MM.1S (cell line): ENCODE measurements at regions not wholly inside any gene's neighbourhood (a gene's known extent, or its start where the extent isn't known, plus 50 kb on each side); places are given as distances from the start of the nearest gene placed in this dataset.

Experiments used
- DNase-seq: peaks from one replicate; pipeline ENCODE4 v3.0.0-alpha.2; 2015
- H2AFZ ChIP-seq: fragments of 300-600 bp; sonication (generic); 2 replicates; pipeline ENCODE4 v1.6.0; 2016; ENCODE audit warnings: antibody characterized with exemption, low read length
- H3F3A ChIP-seq: fragments of 300-600 bp; sonication (generic); 2 replicates; pipeline ENCODE4 v1.6.1; 2016; ENCODE audit warnings: mild to moderate bottlenecking, antibody characterized with exemption, low read length, moderate library complexity, mixed read lengths; ENCODE audit not compliant: insufficient read depth
- H3K27ac ChIP-seq: fragments of 300-600 bp; sonication (generic); 2 replicates; pipeline ENCODE4 v1.5.1; 2016; ENCODE audit warnings: mild to moderate bottlenecking, low read length
- H3K27me3 ChIP-seq: fragments of 300-600 bp; sonication (generic); replicated peaks from 2 replicates; pipeline ENCODE4 v1.6.0; 2016; ENCODE audit warnings: low read length; ENCODE audit not compliant: insufficient read depth
- H3K36me3 ChIP-seq: fragments of 300-600 bp; sonication (generic); replicated peaks from 2 replicates; pipeline ENCODE4 v1.6.1; 2016; ENCODE audit warnings: mild to moderate bottlenecking, low read length, mixed read lengths; ENCODE audit not compliant: insufficient read depth
- H3K4me1 ChIP-seq: fragments of 300-600 bp; sonication (generic); 2 replicates; pipeline ENCODE4 v1.6.1; 2016; ENCODE audit warnings: low read length, mixed read lengths
- H3K4me2 ChIP-seq: fragments of 300-600 bp; sonication (generic); 2 replicates; pipeline ENCODE4 v1.6.0; 2016; ENCODE audit warnings: low read depth, low read length
- H3K4me3 ChIP-seq: fragments of 300-600 bp; sonication (generic); 2 replicates; pipeline ENCODE4 v1.5.1; 2016; ENCODE audit warnings: low read length, mixed read lengths
- H3K79me2 ChIP-seq: fragments of 300-600 bp; sonication (generic); 2 replicates; pipeline ENCODE4 v1.6.1; 2016; ENCODE audit warnings: mixed run types, low read length, mixed read lengths
- H3K9ac ChIP-seq: fragments of 300-600 bp; sonication (generic); 2 replicates; pipeline ENCODE4 v1.6.1; 2016; ENCODE audit warnings: low read length, mixed read lengths
- H3K9me2 ChIP-seq: fragments of 300-600 bp; sonication (generic); replicated peaks from 2 replicates; pipeline ENCODE4 v1.6.1; 2016; ENCODE audit warnings: mild to moderate bottlenecking, low read length, mixed read lengths; ENCODE audit not compliant: insufficient read depth
- H3K9me3 ChIP-seq: fragments of 300-600 bp; sonication (generic); replicated peaks from 2 replicates; pipeline ENCODE4 v1.6.1; 2016; ENCODE audit warnings: mild to moderate bottlenecking, low read length, mixed read lengths; ENCODE audit not compliant: insufficient read depth
- H4K20me1 ChIP-seq: fragments of 300-600 bp; sonication (generic); 2 replicates; pipeline ENCODE4 v1.6.1; 2016; ENCODE audit warnings: mild to moderate bottlenecking, low read length, moderate library complexity, mixed read lengths; ENCODE audit not compliant: insufficient read depth
- CTCF ChIP-seq: fragments of 300-600 bp; sonication (generic); IDR thresholded peaks from 2 replicates; pipeline ENCODE4 v1.5.1; 2016; ENCODE audit warnings: antibody characterized with exemption, low read length, mixed read lengths
- EZH2 ChIP-seq: fragments of 300-600 bp; sonication (generic); optimal IDR thresholded peaks from 2 replicates; pipeline ENCODE3; 2017; ENCODE audit warnings: low read depth, mild to moderate bottlenecking, antibody characterized with exemption, low read length, mixed read lengths
- EZH2phosphoT487 ChIP-seq: fragments of 300-600 bp; sonication (generic); IDR thresholded peaks from 2 replicates; pipeline ENCODE4 v1.6.1; 2018; ENCODE audit warnings: antibody characterized with exemption, low read length

GRCh38 chr2:16363581-16363980 is 302.1 kb downstream of the CYRIA start:
- DNase-seq, result no peak
- Histone ChIP-seq H3K9me2 (no peaks in the 10 kb centered on the region), H3F3A (no peaks in the 10 kb centered on the region), H3K9ac (no peak overlapping the region), H3K36me3 (no peaks in the 10 kb centered on the region), H3K27ac (no peak overlapping the region), H3K79me2 (no peaks in the 10 kb centered on the region), H4K20me1 (no peaks in the 10 kb centered on the region), H3K4me2 (no peak overlapping the region), H3K27me3 (no peaks in the 10 kb centered on the region), H2AFZ (no peak overlapping the region), H3K4me1 (no peaks in the 10 kb centered on the region), H3K4me3 (no peak overlapping the region), H3K9me3 (no peaks in the 10 kb centered on the region)
- no peak for TF ChIP-seq EZH2phosphoT487
- no peak for TF ChIP-seq EZH2
- no peak for TF ChIP-seq CTCF

DNA sequence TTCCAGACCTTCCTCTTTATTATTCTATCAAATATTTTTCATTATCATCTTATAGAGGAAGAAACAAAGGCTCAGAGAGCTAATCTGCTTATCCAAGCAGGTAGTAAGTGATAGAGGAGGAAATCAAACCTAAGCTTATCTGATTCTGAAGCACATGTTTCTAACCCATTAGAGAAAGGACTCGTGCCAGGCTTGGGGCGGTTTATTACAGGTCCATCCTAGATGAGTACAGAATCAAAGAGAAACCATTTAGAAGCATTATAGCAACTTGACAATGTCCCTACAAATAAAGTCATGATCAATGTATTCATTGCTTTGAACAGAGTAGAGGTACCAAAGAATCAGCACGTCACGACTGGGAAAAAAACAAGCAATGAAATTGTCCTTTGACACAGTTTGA is 303.0 kb downstream of the CYRIA start:
- Histone ChIP-seq H3K9ac (no peak overlapping the region), H3K9me3 (no peaks in the 10 kb centered on the region), H3K36me3 (no peaks in the 10 kb centered on the region)

GRCh38 chr2:16361261-16361995 is 304.2 kb downstream of the CYRIA start:
- Histone ChIP-seq H4K20me1 (no peaks in the 10 kb centered on the region), H3F3A (no peaks in the 10 kb centered on the region), H3K27me3 (no peaks in the 10 kb centered on the region), H3K4me3 (no peak overlapping the region), H3K4me2 (no peak overlapping the region), H3K4me1 (no peaks in the 10 kb centered on the region), H3K9me2 (no peaks in the 10 kb centered on the region), H2AFZ (no peak overlapping the region), H3K9me3 (no peaks in the 10 kb centered on the region), H3K36me3 (no peaks in the 10 kb centered on the region), H3K9ac (no peak overlapping the region), H3K79me2 (no peaks in the 10 kb centered on the region), H3K27ac (no peak overlapping the region)
- no peak for DNase-seq
- TF ChIP-seq EZH2 (no peak), EZH2phosphoT487 (no peak), CTCF (no peak)

More for the DNA sequence above, 303.0 kb downstream of the CYRIA start:
- H3K27me3 ChIP-seq, result no peaks in the 10 kb centered on the region
- DNase-seq, result no peak
- no peaks in the 10 kb centered on the region for H3F3A ChIP-seq
- no peaks in the 10 kb centered on the region for H4K20me1 ChIP-seq
- no peak for TF ChIP-seq EZH2phosphoT487
- TF ChIP-seq CTCF, result no peak
- no peak for TF ChIP-seq EZH2
- H3K27ac ChIP-seq, result no peak overlapping the region
- no peak overlapping the region for H2AFZ ChIP-seq
- H3K4me3 ChIP-seq, result no peak overlapping the region
- no peaks in the 10 kb centered on the region for H3K79me2 ChIP-seq
- H3K4me1 ChIP-seq, result no peaks in the 10 kb centered on the region
- H3K4me2 ChIP-seq, result no peak overlapping the region
- H3K9me2 ChIP-seq, result no peaks in the 10 kb centered on the region
